ENCODE measurements at regions not wholly inside any gene's neighbourhood (a gene's known extent, or its start where the extent isn't known, plus 50 kb on each side); places are given as distances from the start of the nearest gene placed in this dataset.
"Not testable (repeated sequence)": the region's sequence is repeated elsewhere in the genome, so short reads cannot be mapped to it uniquely, and the experiment has no call there.

GRCh38 chr12:59304077-59304721 is 291.6 kb upstream of the SLC16A7 start:
- no peak overlapping the region for H3K27ac ChIP-seq
- DNase-seq (ENCODE audit: low spot score) = no peak
- TF ChIP-seq, protein P1, sequence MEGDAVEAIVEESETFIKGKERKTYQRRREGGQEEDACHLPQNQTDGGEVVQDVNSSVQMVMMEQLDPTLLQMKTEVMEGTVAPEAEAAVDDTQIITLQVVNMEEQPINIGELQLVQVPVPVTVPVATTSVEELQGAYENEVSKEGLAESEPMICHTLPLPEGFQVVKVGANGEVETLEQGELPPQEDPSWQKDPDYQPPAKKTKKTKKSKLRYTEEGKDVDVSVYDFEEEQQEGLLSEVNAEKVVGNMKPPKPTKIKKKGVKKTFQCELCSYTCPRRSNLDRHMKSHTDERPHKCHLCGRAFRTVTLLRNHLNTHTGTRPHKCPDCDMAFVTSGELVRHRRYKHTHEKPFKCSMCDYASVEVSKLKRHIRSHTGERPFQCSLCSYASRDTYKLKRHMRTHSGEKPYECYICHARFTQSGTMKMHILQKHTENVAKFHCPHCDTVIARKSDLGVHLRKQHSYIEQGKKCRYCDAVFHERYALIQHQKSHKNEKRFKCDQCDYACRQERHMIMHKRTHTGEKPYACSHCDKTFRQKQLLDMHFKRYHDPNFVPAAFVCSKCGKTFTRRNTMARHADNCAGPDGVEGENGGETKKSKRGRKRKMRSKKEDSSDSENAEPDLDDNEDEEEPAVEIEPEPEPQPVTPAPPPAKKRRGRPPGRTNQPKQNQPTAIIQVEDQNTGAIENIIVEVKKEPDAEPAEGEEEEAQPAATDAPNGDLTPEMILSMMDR (IDR thresholded peaks at IDR 0.05) = no peak
- no peak overlapping the region for H3K4me3 ChIP-seq

DNA sequence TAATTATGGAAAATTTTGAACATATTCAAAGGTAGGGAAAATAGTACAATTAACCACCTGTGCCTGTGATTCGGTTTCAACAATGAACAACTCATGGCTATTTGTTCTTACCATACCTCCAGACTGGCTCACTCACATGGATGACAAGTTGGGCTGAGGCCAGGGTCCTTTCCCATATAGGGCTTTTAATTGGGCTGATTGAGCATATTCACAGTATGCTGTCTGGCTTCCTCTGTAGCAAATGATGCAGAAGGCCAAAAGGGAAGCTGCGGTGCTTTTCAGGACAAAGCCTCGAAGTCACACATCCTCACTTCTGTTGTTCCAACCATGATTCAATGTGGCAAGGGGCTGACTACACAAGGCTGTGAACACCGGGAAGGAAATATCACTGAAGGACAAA is 297.5 kb upstream of the SLC16A7 start:
- no peak for DNase-seq (ENCODE audit: low spot score)
- TF ChIP-seq, protein P1 (IDR thresholded peaks at IDR 0.05) = no peak
- no peak overlapping the region for H3K4me3 ChIP-seq
- no peak overlapping the region for H3K27ac ChIP-seq

DNA sequence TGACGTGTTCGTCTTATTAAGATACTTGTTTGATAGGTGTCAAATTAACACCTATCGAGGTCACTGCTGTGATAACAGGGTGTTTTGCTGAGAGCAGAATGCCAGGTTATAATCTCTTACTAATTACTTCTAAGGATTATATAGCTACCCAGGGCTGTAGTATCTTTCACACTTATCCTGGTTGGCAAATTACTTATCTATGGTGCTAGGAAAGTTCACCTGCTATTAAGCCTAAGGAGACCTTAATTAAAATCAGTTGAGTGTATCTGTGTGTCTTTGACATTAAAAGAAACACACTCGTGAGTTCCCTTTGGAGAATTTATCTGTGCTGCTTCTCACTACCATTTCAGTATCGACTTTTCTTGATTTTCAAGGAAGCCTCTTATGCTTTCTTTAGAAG is 301.6 kb upstream of the SLC16A7 start:
- DNase-seq (ENCODE audit: low spot score) = no peak
- no peak overlapping the region for H3K27ac ChIP-seq
- H3K4me3 ChIP-seq = no peak overlapping the region
- TF ChIP-seq, protein P1 (IDR thresholded peaks at IDR 0.05) = no peak

GRCh38 chr12:59282999-59283398 is 312.8 kb upstream of the SLC16A7 start:
- Histone ChIP-seq H3K27ac (no peak overlapping the region), H3K4me3 (no peak overlapping the region)
- TF ChIP-seq, protein P1 (IDR thresholded peaks at IDR 0.05) = no peak
- DNase-seq (ENCODE audit: low spot score) = no peak

- H3K4me3 ChIP-seq; DNase-seq (ENCODE audit: low spot score); H3K27ac ChIP-seq: not testable (repeated sequence)
These were observed 322.3 kb upstream of the SLC16A7 start for GRCh38 chr12:59273561-59273960.

DNA sequence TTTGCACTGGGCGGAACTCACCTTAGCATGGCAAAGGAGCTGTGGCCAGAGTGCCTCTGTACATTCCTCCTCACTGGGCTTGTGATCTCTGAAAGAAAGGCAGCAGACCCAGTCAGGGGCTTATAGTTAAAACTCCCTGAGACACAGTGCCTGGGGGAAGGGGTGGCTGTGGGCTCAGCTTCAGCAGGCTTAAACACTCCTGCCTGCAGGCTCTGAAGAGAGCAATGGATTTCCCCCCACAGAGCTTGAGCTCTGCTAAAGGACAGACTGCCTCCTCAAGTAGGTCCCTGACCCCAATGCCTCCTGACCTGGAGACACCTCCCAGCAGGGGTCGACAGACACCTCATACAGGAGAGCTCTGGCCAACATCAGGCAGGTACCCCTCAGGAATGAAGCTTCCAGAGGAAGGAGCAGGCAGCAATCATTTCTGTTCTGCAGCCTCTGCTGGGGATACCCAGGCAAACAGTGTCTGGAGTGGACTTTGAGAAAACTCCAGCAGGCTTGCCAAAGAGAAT is 327.5 kb upstream of the SLC16A7 start:
- Histone ChIP-seq H3K4me3 (no peak overlapping the region), H3K27ac (no peak overlapping the region)
- TF ChIP-seq, protein P1 (IDR thresholded peaks at IDR 0.05) = no peak
- DNase-seq (ENCODE audit: low spot score) = no peak

DNA sequence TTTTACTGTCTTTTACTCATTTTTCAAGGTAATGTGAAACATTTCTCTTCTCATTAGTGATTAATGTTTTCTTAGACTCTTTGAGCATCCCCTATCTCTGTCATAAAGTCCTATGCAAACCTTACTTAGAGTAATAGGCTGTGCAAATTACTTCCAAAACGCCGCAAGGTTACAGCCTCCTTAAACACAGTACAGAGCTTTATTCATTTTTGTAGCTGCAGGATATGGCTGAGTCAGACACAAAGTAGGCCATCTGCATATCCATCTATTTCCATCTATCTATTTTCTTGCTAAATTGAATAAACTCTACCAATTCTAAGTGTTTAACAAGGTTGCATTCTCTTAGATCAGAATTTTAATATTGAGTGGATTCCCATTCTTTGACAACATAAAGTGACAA is 335.6 kb upstream of the SLC16A7 start:
- no peak overlapping the region for H3K4me3 ChIP-seq
- no peak overlapping the region for H3K27ac ChIP-seq
- no peak for DNase-seq (ENCODE audit: low spot score)
- TF ChIP-seq, protein P1 (IDR thresholded peaks at IDR 0.05) = no peak

Measured in coronary artery (tissue), 2 donors.